ENCODE measurements at regions not wholly inside any gene's neighbourhood (a gene's known extent, or its start where the extent isn't known, plus 50 kb on each side); places are given as distances from the start of the nearest gene placed in this dataset.

DNA sequence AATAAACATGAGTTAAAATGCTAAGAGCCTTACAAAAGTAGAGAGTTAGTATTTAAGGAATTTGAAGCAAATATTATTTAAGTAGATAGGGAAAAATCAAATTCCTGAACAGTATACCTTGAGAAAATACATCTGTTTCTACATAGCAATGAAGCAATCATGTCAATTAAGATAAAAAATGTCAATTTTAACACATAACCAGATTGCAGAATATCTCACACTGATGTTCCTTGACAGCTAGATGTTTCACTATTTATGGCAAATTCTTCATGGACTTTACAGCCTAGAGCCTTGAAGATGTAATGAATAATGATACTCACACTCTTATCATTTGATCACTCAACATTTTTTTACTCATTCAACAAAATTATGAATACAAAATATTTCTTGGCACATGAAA, 708.2 kb upstream of the PTPRD start:
- dilution Hi-C loops (cut with HindIII; ENCODE audit: low sequenced_read_pairs, unreplicated experiment) (no loop called here), in situ Hi-C loops (cut with MboI; ENCODE audit: low sequenced_read_pairs) (no loop called here), intact Hi-C loops (cut with micrococcal nuclease) (no loop called here)
- H3K9ac ChIP-seq (ENCODE audit: low read depth, low read length), result no peak overlapping the region
- BruUV-seq (replicated peaks), result no TSS peak
- TF ChIP-seq BHLHE40 (IDR thresholded peaks at IDR 0.05; ENCODE audit: low read depth, low read length) (no peak), SMC3 (IDR thresholded peaks at IDR 0.05; ENCODE audit: low read depth, low read length) (no peak), MAZ (IDR thresholded peaks at IDR 0.05; ENCODE audit: borderline replicate concordance, low read depth, low read length) (no peak), MAFK (IDR thresholded peaks at IDR 0.05; ENCODE audit: low read depth, low read length) (no peak), POLR2A (IDR thresholded peaks at IDR 0.05; ENCODE audit: low read depth, low read length) (no peak), MXI1 (IDR thresholded peaks at IDR 0.05; ENCODE audit: borderline replicate concordance, low read depth, low read length) (no peak), CHD1 (IDR thresholded peaks at IDR 0.05; ENCODE audit: low read depth, low read length) (no peak), RCOR1 (IDR thresholded peaks at IDR 0.05; ENCODE audit: insufficient replicate concordance, low read length) (no peak), RFX5 (IDR thresholded peaks at IDR 0.05; ENCODE audit: low read depth, low read length) (no peak), CEBPB (IDR thresholded peaks at IDR 0.05; ENCODE audit: low read depth, low read length) (no peak), NFE2L2 (IDR thresholded peaks at IDR 0.05; ENCODE audit: low read depth, low read length) (no peak), FOS (IDR thresholded peaks at IDR 0.05; ENCODE audit: low read depth, low read length) (no peak), RAD21 (IDR thresholded peaks at IDR 0.05; ENCODE audit: low read length) (no peak)
- TF ChIP-seq, protein P1, sequence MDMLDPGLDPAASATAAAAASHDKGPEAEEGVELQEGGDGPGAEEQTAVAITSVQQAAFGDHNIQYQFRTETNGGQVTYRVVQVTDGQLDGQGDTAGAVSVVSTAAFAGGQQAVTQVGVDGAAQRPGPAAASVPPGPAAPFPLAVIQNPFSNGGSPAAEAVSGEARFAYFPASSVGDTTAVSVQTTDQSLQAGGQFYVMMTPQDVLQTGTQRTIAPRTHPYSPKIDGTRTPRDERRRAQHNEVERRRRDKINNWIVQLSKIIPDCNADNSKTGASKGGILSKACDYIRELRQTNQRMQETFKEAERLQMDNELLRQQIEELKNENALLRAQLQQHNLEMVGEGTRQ (IDR thresholded peaks at IDR 0.05; ENCODE audit: low read depth, low read length), result no peak
- TF ChIP-seq, protein P2, sequence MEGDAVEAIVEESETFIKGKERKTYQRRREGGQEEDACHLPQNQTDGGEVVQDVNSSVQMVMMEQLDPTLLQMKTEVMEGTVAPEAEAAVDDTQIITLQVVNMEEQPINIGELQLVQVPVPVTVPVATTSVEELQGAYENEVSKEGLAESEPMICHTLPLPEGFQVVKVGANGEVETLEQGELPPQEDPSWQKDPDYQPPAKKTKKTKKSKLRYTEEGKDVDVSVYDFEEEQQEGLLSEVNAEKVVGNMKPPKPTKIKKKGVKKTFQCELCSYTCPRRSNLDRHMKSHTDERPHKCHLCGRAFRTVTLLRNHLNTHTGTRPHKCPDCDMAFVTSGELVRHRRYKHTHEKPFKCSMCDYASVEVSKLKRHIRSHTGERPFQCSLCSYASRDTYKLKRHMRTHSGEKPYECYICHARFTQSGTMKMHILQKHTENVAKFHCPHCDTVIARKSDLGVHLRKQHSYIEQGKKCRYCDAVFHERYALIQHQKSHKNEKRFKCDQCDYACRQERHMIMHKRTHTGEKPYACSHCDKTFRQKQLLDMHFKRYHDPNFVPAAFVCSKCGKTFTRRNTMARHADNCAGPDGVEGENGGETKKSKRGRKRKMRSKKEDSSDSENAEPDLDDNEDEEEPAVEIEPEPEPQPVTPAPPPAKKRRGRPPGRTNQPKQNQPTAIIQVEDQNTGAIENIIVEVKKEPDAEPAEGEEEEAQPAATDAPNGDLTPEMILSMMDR (conservative IDR thresholded peaks at IDR 0.05; ENCODE audit: low read depth, low read length), result no peak
- TF ChIP-seq, protein P3, sequence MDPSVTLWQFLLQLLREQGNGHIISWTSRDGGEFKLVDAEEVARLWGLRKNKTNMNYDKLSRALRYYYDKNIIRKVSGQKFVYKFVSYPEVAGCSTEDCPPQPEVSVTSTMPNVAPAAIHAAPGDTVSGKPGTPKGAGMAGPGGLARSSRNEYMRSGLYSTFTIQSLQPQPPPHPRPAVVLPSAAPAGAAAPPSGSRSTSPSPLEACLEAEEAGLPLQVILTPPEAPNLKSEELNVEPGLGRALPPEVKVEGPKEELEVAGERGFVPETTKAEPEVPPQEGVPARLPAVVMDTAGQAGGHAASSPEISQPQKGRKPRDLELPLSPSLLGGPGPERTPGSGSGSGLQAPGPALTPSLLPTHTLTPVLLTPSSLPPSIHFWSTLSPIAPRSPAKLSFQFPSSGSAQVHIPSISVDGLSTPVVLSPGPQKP (IDR thresholded peaks at IDR 0.05; ENCODE audit: borderline replicate concordance, low read depth, low read length), result no peak
- H3K14ac ChIP-seq (replicated peaks; ENCODE audit: low read depth, low read length), result no peak overlapping the region
- no peak overlapping the region for H2BK20ac ChIP-seq (ENCODE audit: low read depth, low read length)
- H3K79me1 ChIP-seq (ENCODE audit: low read depth in 1 of 2, low read length in 2 of 2), result no peaks in the 10 kb centered on the region
- no peaks in the 10 kb centered on the region for H3K9me3 ChIP-seq (ENCODE audit: control insufficient read depth, insufficient read depth, low read length)
- H3K23ac ChIP-seq (ENCODE audit: low read depth, low read length), result no peak overlapping the region
- H2AK9ac ChIP-seq (replicated peaks; ENCODE audit: low read depth, low read length, poor library complexity), result no peak overlapping the region
- no peak overlapping the region for H4K91ac ChIP-seq (ENCODE audit: insufficient read depth, low read depth, low read length)
- H3K56ac ChIP-seq (ENCODE audit: extremely low read depth, insufficient read depth, low read length), result no peak overlapping the region
- no peak overlapping the region for H4K8ac ChIP-seq (ENCODE audit: low read depth in 2 of 2, low read length in 2 of 2)
- no peak overlapping the region for H2BK15ac ChIP-seq (ENCODE audit: low read depth, low read length)
- no peak overlapping the region for H3K4ac ChIP-seq (ENCODE audit: low read depth, low read length)
- no peak overlapping the region for H3K27ac ChIP-seq (ENCODE audit: insufficient read depth, low read length)
- no peak overlapping the region for H3K18ac ChIP-seq (ENCODE audit: low read depth, low read length)
- no peak overlapping the region for H2AFZ ChIP-seq (replicated peaks; ENCODE audit: low read length, poor library complexity)
- H3K4me1 ChIP-seq (ENCODE audit: control insufficient read depth, insufficient read depth, low read length), result no peaks in the 10 kb centered on the region
- H3K4me2 ChIP-seq (ENCODE audit: low read depth, low read length), result no peak overlapping the region
- no peak overlapping the region for H2AK5ac ChIP-seq (ENCODE audit: low read depth, low read length)
- H2BK5ac ChIP-seq (ENCODE audit: low read depth, low read length, poor library complexity, severe bottlenecking), result no peak overlapping the region
- H4K5ac ChIP-seq (ENCODE audit: low read depth, low read length), result no peak overlapping the region
- no peaks in the 10 kb centered on the region for H3K36me3 ChIP-seq (ENCODE audit: control insufficient read depth, insufficient read depth, low read length)
- H4K20me1 ChIP-seq (ENCODE audit: insufficient read depth, low read length), result no peaks in the 10 kb centered on the region
- no peak for ATAC-seq (ENCODE audit: low read depth)
- no peak for DNase-seq
- CTCF ChIA-PET, result no interaction called here
- POLR2A ChIA-PET (ENCODE audit: unreplicated experiment), result no interaction called here
- no peaks in the 10 kb centered on the region for H3K9me1 ChIP-seq (ENCODE audit: insufficient read depth, low read length)
- H2BK120ac ChIP-seq (ENCODE audit: low read depth, low read length), result no peak overlapping the region
- H3K27me3 ChIP-seq (ENCODE audit: control insufficient read depth, insufficient read depth, low read length), result no peaks in the 10 kb centered on the region
- no peak overlapping the region for H3K4me3 ChIP-seq (ENCODE audit: insufficient read depth, low read depth, low read length)

Data from IMR-90 (cell line).